ENCODE measurements at regions not wholly inside any gene's neighbourhood (a gene's known extent, or its start where the extent isn't known, plus 50 kb on each side); places are given as distances from the start of the nearest gene placed in this dataset.

DNA sequence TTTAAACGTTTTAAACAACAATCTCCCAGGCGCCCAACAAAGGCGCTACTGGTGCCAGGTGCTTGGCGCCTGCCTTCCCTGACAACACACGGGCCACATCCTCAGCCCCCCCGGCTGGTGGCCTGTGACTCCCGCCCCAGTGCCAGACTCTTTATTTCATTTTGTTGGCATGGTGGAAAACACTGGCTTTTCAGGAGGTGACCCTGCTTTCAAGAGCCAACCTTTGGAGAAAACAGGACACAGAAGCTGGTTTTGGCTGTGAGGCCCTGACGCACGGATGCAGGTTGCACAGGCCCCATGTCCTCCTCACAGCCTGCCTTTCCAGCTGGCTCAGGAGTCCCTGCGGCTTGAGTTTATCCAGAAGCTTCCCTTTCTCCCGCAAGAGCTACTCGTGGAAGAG is 100.0 kb downstream of the METRNL start:
- TF ChIP-seq CTCF (IDR thresholded peaks at IDR 0.05; ENCODE audit: insufficient read depth in 1 of 2, low read depth in 1 of 2, low read length in 1 of 2, severe bottlenecking in 1 of 2, unreplicated experiment in 1 of 2): no peak
- peaks cover 11% of the 10 kb centered on the region for H3K4me1 ChIP-seq
- intact Hi-C loops (cut with micrococcal nuclease; ENCODE audit: unreplicated experiment): no loop called here
- Mint-ChIP-seq H3K9me3 (ENCODE audit: unreplicated experiment) (no peaks in the 10 kb centered on the region), H3K36me3 (ENCODE audit: insufficient read depth, unreplicated experiment) (peaks cover 2% of the 10 kb centered on the region), H3K27me3 (ENCODE audit: insufficient read depth, unreplicated experiment) (no peaks in the 10 kb centered on the region), H3K4me3 (ENCODE audit: unreplicated experiment) (no peak overlapping the region), H3K27ac (ENCODE audit: unreplicated experiment) (no peak overlapping the region), H3K4me1 (ENCODE audit: low read depth, unreplicated experiment) (no peaks in the 10 kb centered on the region)
- CTCF ChIA-PET: no interaction called here
- POLR2A ChIA-PET: no interaction called here
- H3K36me3 ChIP-seq (ENCODE audit: control insufficient read depth, insufficient read depth, low read length): no peaks in the 10 kb centered on the region
- H3K9me3 ChIP-seq: no peaks in the 10 kb centered on the region
- no peak overlapping the region for H3K4me3 ChIP-seq (ENCODE audit: low read depth, low read length)
- DNase-seq: no peak
- no TSS peak for BruUV-seq (replicated peaks)
- no peaks in the 10 kb centered on the region for H3K27me3 ChIP-seq (replicated peaks; ENCODE audit: control insufficient read depth, insufficient read depth, low read length)

GRCh38 chr17:83179811-83180210 is 100.4 kb downstream of the METRNL start:
- intact Hi-C loops (cut with micrococcal nuclease; ENCODE audit: unreplicated experiment): no loop called here
- H3K27ac Mint-ChIP-seq (ENCODE audit: unreplicated experiment): no peak overlapping the region

GRCh38 chr17:83180264-83180995 is 101.0 kb downstream of the METRNL start:
- intact Hi-C loops (cut with micrococcal nuclease; ENCODE audit: unreplicated experiment): no loop called here
- Mint-ChIP-seq H3K36me3 (ENCODE audit: insufficient read depth, unreplicated experiment) (no peaks in the 10 kb centered on the region), H3K27ac (ENCODE audit: unreplicated experiment) (no peak overlapping the region), H3K4me3 (ENCODE audit: unreplicated experiment) (no peak overlapping the region), H3K4me1 (ENCODE audit: low read depth, unreplicated experiment) (no peaks in the 10 kb centered on the region), H3K27me3 (ENCODE audit: insufficient read depth, unreplicated experiment) (no peaks in the 10 kb centered on the region), H3K9me3 (ENCODE audit: unreplicated experiment) (no peaks in the 10 kb centered on the region)
- Histone ChIP-seq H3K4me3 (ENCODE audit: low read depth, low read length) (no peak overlapping the region), H3K27me3 (replicated peaks; ENCODE audit: control insufficient read depth, insufficient read depth, low read length) (no peaks in the 10 kb centered on the region), H3K36me3 (ENCODE audit: control insufficient read depth, insufficient read depth, low read length) (no peaks in the 10 kb centered on the region), H3K4me1 (no peaks in the 10 kb centered on the region), H3K9me3 (no peaks in the 10 kb centered on the region)
- no peak for DNase-seq
- CTCF ChIA-PET: interaction anchor here (1.7 kb wide), 1 partner anchor 9 kb away, joined by 3 read pairs; no protein-coding TSS in a partner anchor
- BruUV-seq (replicated peaks): no TSS peak
- POLR2A ChIA-PET: no interaction called here
- TF ChIP-seq CTCF (IDR thresholded peaks at IDR 0.05; ENCODE audit: insufficient read depth in 1 of 2, low read depth in 1 of 2, low read length in 1 of 2, severe bottlenecking in 1 of 2, unreplicated experiment in 1 of 2): no peak

More at GRCh38 chr17:83179811-83180210, 100.4 kb downstream of the METRNL start:
- H3K27me3 ChIP-seq (replicated peaks; ENCODE audit: control insufficient read depth, insufficient read depth, low read length): no peaks in the 10 kb centered on the region
- Mint-ChIP-seq H3K4me3 (ENCODE audit: unreplicated experiment) (no peak overlapping the region), H3K4me1 (ENCODE audit: low read depth, unreplicated experiment) (no peaks in the 10 kb centered on the region), H3K36me3 (ENCODE audit: insufficient read depth, unreplicated experiment) (no peaks in the 10 kb centered on the region), H3K27me3 (ENCODE audit: insufficient read depth, unreplicated experiment) (no peaks in the 10 kb centered on the region), H3K9me3 (ENCODE audit: unreplicated experiment) (no peaks in the 10 kb centered on the region)
- no TSS peak for BruUV-seq (replicated peaks)
- TF ChIP-seq CTCF (IDR thresholded peaks at IDR 0.05; ENCODE audit: insufficient read depth in 1 of 2, low read depth in 1 of 2, low read length in 1 of 2, severe bottlenecking in 1 of 2, unreplicated experiment in 1 of 2): no peak
- peaks cover 6% of the 10 kb centered on the region for H3K4me1 ChIP-seq
- no peaks in the 10 kb centered on the region for H3K36me3 ChIP-seq (ENCODE audit: control insufficient read depth, insufficient read depth, low read length)
- ChIA-PET CTCF (interaction anchor here (1.7 kb wide), 1 partner anchor 10 kb away, joined by 3 read pairs; no protein-coding TSS in a partner anchor), POLR2A (no interaction called here)
- no peak overlapping the region for H3K4me3 ChIP-seq (ENCODE audit: low read depth, low read length)
- H3K9me3 ChIP-seq: no peaks in the 10 kb centered on the region
- no peak for DNase-seq

All from Caco-2 (cell line).